Esophagus muscularis mucosa (tissue), 3 donors: ENCODE measurements at regions not wholly inside any gene's neighbourhood (a gene's known extent, or its start where the extent isn't known, plus 50 kb on each side); places are given as distances from the start of the nearest gene placed in this dataset.

Experiments used
- POLR2AphosphoS5 ChIP-seq, 2 donors: sonication (generic); formaldehyde crosslinking; IDR thresholded peaks; one replicate each; pipeline ENCODE4 v1.6.1; 2017; ENCODE audit warnings: antibody characterized with exemption in 2 of 2
- TF ChIP-seq, protein P1 (sequence below), 3 experiments: fragments of 200-600 bp in 2 of 3; fragments of 450-650 bp in 1 of 3; sonication (generic) in 2 of 3; IDR thresholded peaks; one replicate each; pipeline ENCODE4 v1.5.1; 2017 to 2019; ENCODE audit warnings: antibody characterized with exemption in 3 of 3, mild to moderate bottlenecking in 2 of 3, moderate library complexity in 1 of 3

DNA sequence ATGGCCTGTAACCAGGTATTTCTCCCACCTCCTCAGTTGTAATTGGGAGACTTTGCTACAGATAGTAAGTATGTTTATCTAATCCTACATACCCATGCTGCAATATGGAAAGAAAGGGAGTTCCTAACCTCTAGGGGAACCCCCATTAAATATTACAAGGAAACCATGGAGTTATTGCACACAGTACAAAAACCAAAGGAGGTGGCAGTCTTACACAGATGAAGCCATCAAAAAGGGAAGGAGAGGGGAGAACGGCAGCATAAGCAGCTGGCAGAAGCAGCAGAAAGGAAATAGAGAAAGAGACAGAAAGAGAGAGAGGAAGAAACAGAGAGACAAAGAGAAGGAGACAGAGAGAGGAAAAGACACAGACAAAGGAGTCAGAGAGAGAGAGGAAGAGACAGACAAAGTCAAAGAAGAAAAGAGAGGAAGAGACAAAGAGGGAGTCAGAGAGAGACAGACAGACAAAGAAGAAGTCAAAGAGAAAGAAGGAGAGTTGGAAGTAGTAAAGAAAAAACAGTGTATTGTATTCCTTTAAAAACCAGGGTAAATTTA lies 142.9 kb downstream of the FASLG start:
- no peak for TF ChIP-seq POLR2AphosphoS5 (IDR thresholded peaks at IDR 0.05)
- TF ChIP-seq, protein P1, sequence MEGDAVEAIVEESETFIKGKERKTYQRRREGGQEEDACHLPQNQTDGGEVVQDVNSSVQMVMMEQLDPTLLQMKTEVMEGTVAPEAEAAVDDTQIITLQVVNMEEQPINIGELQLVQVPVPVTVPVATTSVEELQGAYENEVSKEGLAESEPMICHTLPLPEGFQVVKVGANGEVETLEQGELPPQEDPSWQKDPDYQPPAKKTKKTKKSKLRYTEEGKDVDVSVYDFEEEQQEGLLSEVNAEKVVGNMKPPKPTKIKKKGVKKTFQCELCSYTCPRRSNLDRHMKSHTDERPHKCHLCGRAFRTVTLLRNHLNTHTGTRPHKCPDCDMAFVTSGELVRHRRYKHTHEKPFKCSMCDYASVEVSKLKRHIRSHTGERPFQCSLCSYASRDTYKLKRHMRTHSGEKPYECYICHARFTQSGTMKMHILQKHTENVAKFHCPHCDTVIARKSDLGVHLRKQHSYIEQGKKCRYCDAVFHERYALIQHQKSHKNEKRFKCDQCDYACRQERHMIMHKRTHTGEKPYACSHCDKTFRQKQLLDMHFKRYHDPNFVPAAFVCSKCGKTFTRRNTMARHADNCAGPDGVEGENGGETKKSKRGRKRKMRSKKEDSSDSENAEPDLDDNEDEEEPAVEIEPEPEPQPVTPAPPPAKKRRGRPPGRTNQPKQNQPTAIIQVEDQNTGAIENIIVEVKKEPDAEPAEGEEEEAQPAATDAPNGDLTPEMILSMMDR (IDR thresholded peaks at IDR 0.05) = no peak
